ENCODE measurements at regions not wholly inside any gene's neighbourhood (a gene's known extent, or its start where the extent isn't known, plus 50 kb on each side); places are given as distances from the start of the nearest gene placed in this dataset.

DNA sequence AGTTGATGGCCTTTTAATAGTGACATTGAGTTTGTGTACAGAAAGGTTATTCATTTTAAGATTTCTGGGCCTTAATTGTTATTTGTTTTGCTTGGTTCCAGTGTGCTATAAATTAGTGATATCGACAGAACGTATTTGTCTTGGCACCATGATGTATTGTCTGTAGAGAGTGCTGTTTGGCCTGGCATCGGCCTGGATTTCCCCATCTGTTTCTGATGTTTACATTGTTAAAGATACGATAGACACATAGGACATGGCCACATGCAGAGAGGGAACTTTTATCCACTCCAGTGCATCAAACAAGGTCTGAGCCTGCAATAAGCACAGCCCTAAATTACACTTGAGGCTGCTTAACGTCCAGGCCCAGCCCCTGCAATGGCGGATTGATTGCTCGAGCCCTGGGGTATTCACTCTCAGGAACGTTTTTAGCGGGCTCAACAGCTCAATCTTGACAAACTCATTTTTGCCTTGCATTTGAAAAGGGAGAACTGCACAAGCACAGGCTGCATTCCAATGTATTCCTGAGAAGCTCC lies 144.7 kb downstream of the SLC4A3 start:
- DNase-seq: no peak

DNA sequence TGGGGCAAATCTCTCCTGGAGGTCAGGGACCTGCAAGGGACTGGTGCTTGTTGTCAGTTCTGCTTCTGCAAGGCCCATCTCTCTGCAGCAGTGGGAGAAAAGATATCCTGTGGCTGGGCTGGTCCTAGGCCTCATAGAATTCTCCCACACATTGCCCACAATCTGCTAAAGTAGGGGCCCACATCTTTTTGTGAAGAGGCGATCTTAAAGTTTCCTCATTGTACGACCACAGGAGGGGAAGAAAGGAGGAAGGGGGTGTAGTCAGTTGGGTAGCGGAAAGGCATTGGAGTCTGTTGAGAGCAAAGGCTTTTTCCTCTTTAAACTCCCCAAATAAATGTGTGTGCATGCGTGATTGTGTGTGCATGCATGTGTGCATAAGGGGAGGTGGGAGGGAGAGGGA lies 145.3 kb downstream of the SLC4A3 start:
- DNase-seq: no peak

DNA sequence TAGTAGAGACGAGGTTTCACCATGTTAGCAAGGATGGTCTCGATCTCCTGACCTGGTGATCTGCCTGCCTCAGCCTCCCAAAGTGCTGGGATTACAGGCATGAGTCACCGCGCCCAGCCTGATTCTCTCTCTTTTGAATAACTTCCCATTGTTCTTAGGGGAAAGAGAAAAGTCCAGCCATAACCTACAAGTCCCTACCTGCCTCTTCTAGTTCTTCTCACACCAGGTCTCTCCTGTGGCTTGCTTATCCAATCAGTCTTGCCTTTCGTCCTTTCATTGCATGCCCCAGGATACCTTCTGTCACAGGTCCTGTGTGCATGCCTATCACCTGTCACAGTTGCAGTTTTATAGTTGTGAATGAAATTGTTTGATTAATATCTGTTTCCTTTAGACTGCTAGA lies 148.1 kb downstream of the SLC4A3 start:
- no peak for DNase-seq

DNA sequence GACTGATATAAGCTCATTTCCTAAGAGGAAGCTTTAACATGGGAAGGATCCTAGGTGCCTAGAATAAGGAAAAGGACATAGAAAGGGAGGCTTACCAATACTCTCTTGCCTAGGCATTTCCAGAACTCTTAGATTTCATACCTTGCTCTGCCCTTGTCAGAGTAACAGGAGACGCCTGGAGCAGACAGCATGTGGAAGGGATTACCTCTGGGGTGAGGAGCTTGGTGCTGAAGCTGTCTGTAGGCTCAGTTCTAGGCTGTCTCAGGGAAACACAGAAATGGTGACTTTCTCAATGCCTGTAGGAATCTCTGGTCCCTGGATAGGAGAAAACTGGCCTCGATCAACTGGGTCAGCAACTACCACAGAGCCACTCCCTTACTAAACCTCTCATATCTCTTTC lies 150.0 kb downstream of the SLC4A3 start:
- DNase-seq: no peak

DNA sequence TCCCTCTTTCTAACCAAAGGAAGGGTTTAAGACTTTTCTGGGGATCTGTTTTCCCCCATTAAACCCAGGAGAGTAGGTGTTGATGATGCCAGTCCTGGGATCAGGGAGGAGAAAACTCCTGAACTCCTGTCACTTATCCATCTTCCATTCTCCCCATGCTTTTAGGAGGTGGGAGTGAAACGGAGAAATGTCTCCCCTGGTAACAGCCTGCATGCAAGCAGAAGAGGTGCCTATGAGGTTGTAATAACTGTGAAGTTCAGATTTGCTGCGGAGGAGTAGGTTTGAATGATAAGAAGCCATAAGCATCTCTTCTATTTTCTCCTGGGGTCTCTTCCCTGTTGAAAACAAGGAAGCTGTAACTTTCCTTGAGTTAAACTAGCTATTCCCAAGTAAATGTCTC lies 150.8 kb downstream of the SLC4A3 start:
- no peak for DNase-seq

DNA sequence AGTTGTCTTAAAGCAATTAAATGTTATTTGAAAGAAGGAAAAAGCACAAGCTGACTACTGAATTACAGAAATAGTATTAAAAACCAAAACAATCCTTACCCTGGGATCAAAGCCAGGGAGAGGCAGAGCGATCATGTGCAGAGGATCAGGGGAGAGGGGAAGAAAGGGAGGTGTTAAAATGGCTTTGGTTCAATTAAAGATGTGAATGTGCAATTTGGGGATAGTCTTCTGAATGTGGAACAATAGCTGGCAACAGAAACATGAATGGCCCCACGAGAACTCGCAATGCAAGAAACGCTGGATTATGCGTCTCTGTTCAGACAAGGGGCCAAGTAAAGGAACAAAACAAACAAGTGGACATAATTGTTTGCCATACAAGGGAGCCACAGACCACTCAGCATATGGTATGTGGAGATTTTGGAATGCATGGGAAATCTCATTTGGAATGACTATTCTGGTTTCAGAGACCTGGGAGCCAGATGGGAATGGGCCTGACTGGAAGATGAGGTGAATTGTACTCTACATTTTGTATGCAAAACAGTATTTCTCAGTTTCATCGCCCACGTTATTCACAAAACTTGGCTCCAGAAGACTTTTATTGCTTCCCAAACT lies 155.4 kb downstream of the SLC4A3 start:
- no peak for DNase-seq

DNA sequence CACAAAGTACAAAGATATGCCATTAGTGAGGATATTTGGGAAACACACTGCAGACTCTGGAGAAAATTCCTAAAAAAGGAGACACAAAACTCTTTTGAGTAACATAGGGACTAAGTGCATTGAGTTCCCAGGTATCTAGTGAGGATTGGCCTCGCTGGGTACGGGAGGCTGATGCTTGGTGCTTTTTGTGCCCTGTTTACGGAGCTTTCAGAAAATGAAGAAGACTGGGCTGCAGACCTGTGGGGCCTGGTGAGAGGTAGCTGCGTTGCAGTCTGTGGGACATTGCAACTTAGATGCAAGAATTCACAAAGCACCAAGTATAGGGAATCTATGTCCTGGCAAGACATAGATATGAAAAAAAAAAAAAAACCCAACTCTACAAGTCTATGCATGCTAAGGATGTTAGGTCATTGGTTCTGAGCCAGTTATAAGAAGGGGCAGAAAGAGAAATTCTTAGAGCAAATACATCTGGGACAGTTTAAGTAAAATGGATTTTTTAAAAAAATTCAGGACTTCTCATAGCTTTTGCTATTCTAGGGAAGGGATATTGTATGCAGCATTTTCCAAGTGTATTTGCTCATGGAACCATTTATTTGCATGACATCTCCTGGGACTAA lies 156.0 kb downstream of the SLC4A3 start:
- DNase-seq: no peak

DNA sequence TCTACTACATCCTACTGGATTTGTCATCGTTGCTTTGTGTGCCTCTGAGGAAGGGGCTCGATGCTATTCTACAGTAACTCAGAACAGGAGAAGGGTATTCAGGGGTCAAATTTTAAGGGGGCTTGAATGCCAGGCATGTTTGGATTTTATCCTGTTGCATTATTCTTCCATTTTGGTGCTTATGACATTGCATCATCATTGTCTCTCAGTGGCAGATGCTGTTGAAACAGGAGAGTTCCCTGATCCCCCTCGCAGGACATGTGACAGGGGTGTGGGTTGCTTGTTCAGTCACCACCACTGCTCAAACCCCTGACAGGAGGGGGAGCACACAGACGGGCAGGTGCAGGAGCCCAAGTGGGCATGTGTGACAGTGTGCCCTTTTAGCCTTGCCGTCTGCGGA lies 156.7 kb downstream of the SLC4A3 start:
- no peak for DNase-seq

DNA sequence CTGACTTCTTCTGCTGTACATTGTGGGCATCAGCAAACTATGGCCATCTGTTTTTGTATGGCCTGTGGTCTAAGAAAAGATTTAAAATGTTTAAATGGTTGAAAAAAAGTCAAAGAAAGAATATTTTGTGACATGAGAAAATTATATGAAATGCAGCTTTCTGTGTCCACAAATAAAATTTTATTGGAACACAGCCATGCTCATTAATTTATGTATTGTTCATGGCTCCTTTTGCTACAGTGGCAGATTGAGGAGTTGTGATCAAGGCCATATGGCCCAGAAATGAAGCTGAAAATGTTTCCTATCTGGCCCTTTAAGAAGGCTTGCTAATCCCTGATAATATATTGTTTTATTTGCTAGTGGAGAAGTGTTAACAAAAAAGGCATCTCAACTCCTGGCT lies 162.0 kb downstream of the SLC4A3 start:
- no peak for DNase-seq

DNA sequence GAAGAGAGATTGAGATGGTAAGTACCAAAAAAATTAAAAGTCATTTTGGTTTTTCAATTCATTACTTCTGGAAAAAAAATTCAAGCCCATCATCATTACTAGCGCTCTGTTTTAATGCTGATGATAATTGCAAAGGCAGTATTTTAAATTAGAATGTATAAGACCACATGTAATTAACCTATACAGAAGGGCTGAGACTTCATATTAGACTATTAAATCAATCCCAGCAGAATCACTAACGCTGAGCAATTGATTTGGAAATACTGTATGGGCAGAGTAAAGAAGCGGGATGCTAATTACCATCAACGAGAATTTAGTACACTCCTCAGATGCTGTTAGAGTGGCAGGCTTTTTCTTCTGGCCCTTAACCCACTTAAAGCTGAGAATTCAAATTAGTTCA lies 165.0 kb downstream of the SLC4A3 start:
- no peak for DNase-seq

DNA sequence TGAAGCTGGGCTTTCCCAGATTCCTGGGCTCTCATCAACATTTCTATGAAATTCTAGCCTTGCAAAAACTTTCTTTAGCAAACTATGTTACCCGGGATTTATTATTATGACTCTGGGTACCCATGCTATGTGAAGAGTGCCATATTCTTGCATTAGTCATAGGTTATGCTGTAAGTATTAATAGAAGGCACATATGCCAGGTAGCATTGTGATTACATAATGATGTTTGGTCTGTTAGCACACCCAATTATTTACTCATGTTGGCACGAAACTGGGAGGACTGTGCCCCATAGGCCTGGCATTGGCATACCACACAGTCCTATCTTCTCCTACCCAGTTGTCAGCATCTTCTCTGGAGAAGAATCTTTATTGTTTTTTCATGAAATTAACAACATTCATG lies 171.0 kb downstream of the SLC4A3 start:
- DNase-seq: no peak

DNA sequence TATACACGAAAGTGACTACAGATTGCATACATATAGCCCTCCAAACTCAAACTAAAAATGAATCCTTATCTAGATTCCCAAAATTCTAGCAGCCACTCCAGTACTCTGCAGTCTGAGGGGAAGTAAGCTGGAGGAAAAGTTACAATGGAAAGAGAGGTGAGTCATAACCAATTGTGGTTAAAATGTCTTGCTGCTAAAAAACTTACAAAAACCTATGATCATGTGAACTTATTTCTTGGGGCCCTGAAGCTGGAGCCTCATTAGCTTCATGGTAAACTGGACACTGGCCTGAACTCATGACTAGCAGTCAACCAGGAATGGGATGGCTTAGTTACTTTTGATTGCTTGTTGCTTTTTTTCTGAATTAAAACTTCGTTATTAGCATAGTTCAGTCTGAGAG lies 175.9 kb downstream of the SLC4A3 start:
- no peak for DNase-seq

DNA sequence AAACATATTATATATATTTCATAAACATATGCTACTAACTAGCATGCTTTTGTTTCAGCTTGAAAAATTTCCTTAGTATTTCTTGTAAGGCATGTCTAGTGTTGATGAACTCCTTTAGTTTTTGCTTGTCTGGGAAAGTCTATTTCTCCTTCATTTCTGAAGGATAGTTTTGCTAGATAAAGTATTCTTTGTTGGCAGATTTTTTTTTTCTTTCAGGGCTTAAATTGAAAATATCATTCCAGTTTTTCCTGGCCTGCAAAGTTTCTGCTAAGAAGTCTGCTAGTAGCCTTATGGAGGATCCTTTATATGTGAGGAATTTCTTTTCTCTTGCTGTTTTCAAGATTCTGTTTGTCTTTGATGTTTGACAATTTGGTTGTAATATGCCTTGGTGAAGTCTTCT lies 183.5 kb downstream of the SLC4A3 start:
- no peak for DNase-seq

DNA sequence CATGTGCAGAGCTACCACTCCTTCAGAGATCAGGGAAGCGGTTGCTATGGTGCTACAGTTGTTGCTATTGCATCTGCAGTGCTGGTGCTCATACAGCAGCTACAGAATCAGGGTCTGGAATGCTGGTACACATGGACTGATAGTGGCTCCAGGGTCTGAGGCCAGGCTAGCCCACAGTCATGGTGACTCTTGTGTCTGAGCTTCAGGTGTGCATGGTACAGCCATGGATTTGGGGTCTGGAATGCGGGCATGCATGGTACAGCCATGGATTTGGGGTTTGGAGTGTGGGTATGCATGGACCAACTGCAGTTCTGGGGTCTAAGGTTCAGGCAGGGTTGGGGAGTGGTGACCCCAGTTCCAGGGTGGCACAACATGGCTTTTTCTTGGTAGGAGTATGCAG lies 185.2 kb downstream of the SLC4A3 start:
- no peak for DNase-seq

DNA sequence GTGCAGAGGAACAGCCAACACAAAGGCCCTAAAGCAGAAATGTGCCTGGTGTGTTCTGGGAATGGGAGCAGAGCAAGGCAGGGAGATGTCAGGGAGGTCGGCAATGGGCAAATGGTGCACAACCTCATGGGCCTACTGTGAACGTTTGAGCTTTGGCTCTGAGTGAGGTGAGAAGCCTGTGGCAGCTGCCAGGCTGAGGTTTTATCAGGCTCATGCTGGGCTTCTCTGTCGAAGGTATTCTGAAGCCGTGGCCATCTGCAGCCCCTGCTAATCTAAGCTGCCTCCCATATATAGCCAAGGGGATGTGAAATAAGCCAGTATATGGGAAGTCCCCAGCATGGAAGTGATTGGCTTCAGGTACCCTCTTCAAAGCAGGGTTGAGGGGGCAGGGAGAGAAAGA lies 193.3 kb downstream of the SLC4A3 start:
- no peak for DNase-seq

DNA sequence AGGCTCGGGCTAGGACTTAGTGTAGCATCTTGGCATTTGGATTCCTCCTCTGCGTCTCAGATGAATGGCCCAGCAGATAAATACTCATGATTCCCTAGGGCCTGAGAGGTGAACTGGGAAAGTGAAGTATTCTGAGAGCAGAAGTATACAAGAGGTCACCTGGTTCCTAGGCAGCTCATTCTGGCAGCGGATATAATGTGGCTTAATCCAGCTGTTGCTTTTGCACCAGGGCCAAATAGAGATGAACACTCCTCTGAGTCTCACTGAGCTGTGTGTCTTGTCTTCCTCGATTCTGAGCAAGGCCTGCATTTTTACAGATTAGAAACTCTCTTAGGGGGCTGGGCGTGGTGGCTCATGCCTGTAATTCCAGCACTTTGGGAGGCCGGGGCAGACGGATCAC lies 196.1 kb downstream of the SLC4A3 start:
- no peak for DNase-seq

DNA sequence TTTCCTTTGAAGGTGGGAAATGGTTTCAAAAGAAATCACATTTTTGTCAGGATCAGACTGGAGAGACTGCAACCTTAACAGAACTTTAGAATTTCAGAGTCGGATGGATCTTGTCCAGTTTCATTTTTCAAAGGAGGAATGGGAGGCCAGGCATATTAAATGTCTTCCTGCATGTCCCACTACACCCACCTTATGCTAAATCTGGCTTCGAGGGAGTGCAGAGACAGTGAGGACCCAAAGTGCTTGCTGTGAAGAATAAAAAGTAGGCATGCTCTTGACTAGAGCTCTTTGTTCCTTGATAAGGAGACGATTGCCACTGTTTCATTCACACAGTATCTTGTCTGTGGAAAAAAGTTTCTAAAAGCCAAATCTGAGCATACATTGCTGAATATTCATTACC lies 197.6 kb downstream of the SLC4A3 start:
- DNase-seq: no peak

DNA sequence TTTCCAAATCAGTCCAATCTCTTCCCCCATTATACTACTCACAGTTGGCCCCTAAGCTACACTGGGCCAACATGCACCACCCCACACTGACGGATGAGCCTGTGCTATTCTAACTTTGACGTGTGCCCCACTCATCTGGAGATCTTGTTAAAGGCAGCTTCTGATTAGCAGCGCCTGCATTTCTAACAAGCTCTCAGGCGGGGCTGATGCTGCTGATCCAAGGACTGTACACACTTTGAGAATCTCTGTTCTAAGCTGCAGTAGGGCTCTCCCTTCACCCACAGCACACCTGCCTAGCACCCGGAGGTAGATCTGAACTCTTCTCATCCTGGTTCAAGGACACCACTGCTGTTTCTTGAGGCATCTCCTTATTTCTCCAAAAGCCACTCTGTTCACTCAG lies 200.7 kb downstream of the SLC4A3 start:
- DNase-seq: no peak

DNA sequence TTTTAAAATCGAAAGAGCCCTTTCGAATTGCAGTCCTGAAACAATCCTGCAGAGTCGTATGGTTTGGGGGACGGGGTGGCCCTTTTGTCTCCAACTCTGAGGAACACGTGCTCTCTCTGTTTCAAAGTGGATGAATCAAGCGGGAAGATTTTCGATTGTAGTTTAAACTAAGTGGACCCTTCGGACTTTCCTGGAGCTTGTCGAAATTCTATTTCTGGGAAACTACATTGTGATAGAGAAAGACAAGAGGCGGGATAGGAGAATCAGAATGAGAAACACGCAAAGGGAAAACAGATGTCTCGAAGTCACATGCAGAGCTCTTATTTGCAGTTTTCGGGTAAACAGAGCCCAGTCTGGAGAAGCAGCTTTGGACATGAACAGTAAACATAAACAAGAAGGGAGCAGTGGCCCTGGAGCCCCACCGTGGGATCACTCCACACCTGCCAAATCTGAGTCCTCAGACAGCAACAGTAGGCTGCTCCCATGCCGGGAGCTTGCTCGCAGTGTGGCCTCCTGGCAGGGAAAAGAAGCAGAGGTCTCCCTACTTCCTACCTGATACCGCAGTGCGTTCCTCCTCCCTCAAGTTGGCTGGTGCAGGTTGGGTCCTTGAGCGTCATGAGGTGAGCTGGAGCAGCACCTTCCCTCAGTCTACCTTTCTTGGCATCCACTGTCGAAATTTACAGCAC lies 202.4 kb downstream of the SLC4A3 start:
- no peak for DNase-seq

DNA sequence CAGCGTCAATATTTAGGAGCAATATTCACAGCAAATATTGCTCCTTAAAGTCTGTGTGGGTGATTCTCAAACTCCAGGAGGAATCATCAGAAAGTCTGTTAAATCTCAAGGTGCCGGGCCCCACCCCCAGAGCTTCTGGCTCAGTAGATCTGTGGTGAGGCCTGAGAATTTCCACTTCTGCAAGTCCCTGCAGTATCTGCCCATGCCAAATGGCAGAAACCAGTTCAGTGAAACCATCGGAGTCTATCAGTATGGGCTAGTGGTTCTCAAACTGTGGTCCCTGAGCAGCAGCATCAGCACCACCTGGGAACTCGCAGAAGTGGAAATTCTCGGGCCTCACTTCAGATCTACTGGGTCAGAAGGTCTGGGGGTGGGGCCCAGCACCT lies 202.9 kb downstream of the SLC4A3 start:
- no peak for DNase-seq

DNA sequence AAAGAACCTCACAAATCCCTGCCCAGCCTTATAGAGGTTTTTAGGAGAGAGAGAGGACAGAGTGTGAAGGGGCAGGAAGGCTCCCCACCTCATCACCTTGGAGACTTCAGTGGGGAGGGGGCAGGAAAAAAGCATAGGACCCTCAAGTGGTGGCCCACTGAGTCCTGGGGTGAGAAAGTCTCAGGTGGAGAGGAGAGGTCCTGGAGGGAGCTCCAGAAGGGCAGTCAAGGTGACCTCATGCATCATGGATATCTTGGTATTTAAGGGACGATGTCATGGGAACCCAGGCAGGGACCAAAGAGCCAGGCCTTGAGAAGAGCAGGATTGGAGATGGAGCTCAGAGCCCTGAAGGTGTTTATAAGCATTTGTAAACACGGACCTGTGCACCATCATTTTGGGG lies 204.5 kb downstream of the SLC4A3 start:
- no peak for DNase-seq

DNA sequence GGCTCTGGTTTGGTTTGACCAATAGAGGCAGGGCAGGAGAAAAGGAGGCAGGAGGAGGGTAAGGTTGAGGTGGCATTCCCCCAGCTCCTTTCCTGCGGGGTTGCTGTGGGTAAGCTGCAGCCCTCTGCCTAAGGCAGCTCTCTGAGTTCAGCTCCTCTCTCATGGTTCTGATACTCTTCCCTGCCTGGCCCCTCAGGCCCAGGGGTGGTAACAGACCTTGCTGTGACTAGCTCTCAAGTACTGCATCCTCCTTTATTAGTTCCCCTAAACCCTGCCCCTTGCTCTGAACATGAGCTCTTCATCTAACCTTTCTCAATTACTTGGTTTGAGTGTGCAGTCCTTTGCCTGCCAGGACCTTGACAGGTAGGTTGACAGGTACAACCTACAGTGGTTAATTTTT lies 205.5 kb downstream of the SLC4A3 start:
- DNase-seq: no peak

DNA sequence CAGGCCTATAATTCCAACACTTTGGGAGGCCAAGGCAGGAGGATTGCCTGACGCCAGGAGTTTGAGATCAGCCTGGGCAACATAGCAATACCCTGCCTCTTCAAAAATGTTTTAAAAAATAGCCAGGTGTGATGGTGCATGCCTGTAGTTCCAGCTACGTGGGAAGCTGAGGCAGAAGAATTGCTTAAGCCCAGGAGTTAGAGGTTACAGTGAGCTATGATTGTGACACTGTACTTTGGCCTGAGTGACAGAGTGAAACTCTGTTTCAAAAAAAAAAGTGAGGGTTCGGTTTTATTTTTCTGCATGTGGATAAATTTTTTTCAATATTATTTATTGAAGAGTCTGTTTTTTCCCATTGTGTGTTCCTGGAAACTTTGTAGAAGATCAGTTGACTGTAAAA lies 208.1 kb downstream of the SLC4A3 start:
- no peak for DNase-seq

DNA sequence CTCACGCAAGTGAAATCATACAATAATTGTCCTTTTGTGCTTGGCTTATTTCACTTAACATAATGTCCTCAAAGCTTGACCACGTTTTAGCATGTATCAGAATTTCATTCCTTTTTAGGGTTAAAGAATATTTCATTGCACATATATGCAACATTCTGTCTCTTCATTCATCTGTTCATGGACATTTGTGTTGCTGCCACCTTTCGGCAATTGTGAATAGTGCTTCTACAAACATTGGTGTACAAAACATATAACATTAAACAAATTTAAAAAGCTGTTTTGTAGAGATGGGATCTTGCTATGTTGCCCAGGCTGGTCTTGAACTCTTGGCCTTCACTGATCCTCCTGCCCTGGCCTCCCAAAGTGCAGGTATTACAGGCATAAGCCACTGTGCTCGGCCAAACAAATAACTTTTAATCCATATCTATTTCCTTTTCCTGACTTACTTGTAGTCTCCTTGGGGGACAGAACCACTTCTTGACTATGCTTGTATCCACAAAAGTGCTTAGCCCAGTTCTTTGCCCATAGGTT lies 209.3 kb downstream of the SLC4A3 start:
- DNase-seq: no peak

Measured in CD4-positive, alpha-beta T cell treated with Interleukin-4 for 4 hours (primary cell).